ENCODE measurements at regions not wholly inside any gene's neighbourhood (a gene's known extent, or its start where the extent isn't known, plus 50 kb on each side); places are given as distances from the start of the nearest gene placed in this dataset.

DNA sequence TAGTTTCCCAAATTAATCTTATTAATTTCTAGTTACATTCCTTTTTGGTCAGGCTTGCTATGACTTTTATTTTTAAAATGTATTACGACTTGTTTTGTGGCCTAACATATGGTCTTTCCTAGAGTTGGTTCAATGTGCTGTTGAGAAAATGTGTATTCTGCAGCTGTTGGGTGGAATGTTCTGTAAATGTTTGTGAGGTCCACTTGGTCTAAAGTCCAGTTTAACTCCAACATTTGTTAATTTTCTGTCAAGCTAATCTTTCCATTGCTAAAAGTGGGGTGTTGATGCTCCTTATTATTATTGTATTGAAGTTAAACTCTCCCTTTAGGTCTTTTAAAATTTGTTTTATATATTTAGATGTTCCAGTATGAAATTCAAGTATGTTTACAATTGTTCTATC is 1010.8 kb upstream of the EDIL3 start (continued):
- TF ChIP-seq, protein P1, sequence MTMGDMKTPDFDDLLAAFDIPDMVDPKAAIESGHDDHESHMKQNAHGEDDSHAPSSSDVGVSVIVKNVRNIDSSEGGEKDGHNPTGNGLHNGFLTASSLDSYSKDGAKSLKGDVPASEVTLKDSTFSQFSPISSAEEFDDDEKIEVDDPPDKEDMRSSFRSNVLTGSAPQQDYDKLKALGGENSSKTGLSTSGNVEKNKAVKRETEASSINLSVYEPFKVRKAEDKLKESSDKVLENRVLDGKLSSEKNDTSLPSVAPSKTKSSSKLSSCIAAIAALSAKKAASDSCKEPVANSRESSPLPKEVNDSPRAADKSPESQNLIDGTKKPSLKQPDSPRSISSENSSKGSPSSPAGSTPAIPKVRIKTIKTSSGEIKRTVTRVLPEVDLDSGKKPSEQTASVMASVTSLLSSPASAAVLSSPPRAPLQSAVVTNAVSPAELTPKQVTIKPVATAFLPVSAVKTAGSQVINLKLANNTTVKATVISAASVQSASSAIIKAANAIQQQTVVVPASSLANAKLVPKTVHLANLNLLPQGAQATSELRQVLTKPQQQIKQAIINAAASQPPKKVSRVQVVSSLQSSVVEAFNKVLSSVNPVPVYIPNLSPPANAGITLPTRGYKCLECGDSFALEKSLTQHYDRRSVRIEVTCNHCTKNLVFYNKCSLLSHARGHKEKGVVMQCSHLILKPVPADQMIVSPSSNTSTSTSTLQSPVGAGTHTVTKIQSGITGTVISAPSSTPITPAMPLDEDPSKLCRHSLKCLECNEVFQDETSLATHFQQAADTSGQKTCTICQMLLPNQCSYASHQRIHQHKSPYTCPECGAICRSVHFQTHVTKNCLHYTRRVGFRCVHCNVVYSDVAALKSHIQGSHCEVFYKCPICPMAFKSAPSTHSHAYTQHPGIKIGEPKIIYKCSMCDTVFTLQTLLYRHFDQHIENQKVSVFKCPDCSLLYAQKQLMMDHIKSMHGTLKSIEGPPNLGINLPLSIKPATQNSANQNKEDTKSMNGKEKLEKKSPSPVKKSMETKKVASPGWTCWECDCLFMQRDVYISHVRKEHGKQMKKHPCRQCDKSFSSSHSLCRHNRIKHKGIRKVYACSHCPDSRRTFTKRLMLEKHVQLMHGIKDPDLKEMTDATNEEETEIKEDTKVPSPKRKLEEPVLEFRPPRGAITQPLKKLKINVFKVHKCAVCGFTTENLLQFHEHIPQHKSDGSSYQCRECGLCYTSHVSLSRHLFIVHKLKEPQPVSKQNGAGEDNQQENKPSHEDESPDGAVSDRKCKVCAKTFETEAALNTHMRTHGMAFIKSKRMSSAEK (CRISPR knock-in tag; IDR thresholded peaks at IDR 0.05; ENCODE audit: borderline replicate concordance), result no peak

- Mint-ChIP-seq H3K27me3 (ENCODE audit: low read depth) (no peaks in the 10 kb centered on the region), H3K4me1 (no peaks in the 10 kb centered on the region), H3K36me3 (no peaks in the 10 kb centered on the region), H3K27ac (no peak overlapping the region), H3K4me3 (no peak overlapping the region), H3K9me3 (no peaks in the 10 kb centered on the region)
- ChIA-PET POLR2A (no interaction called here), CTCF (no interaction called here)
- TF ChIP-seq, protein P2, sequence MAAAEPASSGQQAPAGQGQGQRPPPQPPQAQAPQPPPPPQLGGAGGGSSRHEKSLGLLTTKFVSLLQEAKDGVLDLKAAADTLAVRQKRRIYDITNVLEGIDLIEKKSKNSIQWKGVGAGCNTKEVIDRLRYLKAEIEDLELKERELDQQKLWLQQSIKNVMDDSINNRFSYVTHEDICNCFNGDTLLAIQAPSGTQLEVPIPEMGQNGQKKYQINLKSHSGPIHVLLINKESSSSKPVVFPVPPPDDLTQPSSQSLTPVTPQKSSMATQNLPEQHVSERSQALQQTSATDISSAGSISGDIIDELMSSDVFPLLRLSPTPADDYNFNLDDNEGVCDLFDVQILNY (CRISPR knock-in tag; IDR thresholded peaks at IDR 0.05), result no peak
- TF ChIP-seq NR1H2 (CRISPR knock-in tag; IDR thresholded peaks at IDR 0.05) (no peak), MYBL2 (CRISPR knock-in tag; IDR thresholded peaks at IDR 0.05) (no peak), FOXP1 (CRISPR knock-in tag; IDR thresholded peaks at IDR 0.05; ENCODE audit: borderline replicate concordance) (no peak), MXD4 (CRISPR knock-in tag; IDR thresholded peaks at IDR 0.05; ENCODE audit: borderline replicate concordance) (no peak), FOXK1 (CRISPR knock-in tag; IDR thresholded peaks at IDR 0.05) (no peak), RELA (CRISPR knock-in tag; IDR thresholded peaks at IDR 0.05; ENCODE audit: borderline replicate concordance) (no peak), ZNF425 (CRISPR knock-in tag; conservative IDR thresholded peaks at IDR 0.05) (no peak), GRHL2 (CRISPR knock-in tag; IDR thresholded peaks at IDR 0.05; ENCODE audit: insufficient replicate concordance, severe bottlenecking) (no peak), ZNF263 (CRISPR knock-in tag; IDR thresholded peaks at IDR 0.05; ENCODE audit: low read depth) (no peak), ZNF671 (CRISPR knock-in tag; IDR thresholded peaks at IDR 0.05) (no peak), ZNF423 (CRISPR knock-in tag; IDR thresholded peaks at IDR 0.05) (no peak), CBFB (CRISPR knock-in tag; IDR thresholded peaks at IDR 0.05; ENCODE audit: low read depth) (no peak)
- TF ChIP-seq, protein P3, sequence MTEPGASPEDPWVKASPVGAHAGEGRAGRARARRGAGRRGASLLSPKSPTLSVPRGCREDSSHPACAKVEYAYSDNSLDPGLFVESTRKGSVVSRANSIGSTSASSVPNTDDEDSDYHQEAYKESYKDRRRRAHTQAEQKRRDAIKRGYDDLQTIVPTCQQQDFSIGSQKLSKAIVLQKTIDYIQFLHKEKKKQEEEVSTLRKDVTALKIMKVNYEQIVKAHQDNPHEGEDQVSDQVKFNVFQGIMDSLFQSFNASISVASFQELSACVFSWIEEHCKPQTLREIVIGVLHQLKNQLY (CRISPR knock-in tag; IDR thresholded peaks at IDR 0.05), result no peak
- TF ChIP-seq, protein P4, sequence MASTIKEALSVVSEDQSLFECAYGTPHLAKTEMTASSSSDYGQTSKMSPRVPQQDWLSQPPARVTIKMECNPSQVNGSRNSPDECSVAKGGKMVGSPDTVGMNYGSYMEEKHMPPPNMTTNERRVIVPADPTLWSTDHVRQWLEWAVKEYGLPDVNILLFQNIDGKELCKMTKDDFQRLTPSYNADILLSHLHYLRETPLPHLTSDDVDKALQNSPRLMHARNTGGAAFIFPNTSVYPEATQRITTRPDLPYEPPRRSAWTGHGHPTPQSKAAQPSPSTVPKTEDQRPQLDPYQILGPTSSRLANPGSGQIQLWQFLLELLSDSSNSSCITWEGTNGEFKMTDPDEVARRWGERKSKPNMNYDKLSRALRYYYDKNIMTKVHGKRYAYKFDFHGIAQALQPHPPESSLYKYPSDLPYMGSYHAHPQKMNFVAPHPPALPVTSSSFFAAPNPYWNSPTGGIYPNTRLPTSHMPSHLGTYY (CRISPR knock-in tag; IDR thresholded peaks at IDR 0.05), result no peak
- ATAC-seq (no peak), DNase-seq (ENCODE audit: low spot score) (no peak)
Observed at GRCh38 chr5:85397451-85397850, 1012.8 kb upstream of the EDIL3 start.
